ENCODE measurements at regions not wholly inside any gene's neighbourhood (a gene's known extent, or its start where the extent isn't known, plus 50 kb on each side); places are given as distances from the start of the nearest gene placed in this dataset.
"Not testable (repeated sequence)": the region's sequence is repeated elsewhere in the genome, so short reads cannot be mapped to it uniquely, and the experiment has no call there.

DNA sequence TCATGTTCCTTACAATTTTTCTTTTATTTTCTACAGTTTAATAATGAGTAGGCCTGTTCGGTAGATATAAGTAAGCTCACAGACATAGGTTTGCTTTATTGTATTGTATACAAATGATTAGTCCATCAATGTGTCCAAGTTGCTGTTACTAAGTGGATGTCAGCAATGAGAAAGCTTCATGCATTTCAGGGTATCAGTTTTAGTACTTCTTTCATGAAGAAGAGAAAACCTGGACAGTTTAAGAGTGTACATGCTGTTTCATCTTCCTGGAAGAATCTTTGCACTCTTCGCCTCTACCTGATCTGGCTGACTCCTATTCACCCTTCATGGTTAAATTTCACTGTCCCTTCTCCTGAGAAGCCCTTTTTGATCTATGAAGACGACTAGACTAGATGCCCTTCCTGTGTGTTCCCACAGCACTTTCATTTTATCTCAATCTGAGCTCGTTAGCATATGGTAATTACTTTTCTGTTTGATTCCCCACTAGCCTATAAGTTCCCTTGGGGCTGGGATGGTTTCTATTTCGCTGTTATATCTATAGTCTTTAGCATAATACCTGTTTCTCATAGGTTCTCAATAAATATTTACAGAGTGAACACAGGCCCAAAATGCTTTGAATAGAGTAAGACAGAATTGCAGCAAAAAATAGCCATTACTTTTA is 70.7 kb downstream of the CETN3 start:
- no peak for DNase-seq

DNA sequence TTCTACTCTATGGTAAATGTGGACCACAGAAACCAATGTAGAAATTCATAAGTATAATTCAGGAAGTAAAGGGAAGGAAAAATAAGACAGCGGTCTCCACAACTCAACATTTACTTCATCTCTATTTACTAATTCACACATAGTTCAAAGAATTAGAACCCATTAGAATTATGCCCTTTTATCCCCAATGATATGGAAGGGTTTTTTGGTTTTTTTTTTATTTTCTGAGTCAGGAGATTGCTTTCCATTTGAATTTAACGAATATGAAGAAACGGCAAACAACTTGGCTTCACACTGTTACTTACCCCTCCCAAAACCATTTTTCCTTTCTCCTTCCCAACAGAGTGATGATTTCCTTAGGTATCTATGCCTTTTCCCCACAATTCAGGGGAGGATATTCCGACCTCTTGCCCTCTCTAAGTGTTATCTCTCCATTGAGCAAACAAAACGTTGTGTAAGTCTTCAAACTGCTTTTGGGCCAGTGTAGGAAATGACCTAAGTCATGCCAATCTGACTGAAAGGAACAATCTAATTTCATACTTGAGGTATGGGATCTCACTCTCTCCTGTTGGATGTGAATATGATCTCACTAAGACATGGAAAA is 72.0 kb downstream of the CETN3 start:
- no peak for DNase-seq

DNA sequence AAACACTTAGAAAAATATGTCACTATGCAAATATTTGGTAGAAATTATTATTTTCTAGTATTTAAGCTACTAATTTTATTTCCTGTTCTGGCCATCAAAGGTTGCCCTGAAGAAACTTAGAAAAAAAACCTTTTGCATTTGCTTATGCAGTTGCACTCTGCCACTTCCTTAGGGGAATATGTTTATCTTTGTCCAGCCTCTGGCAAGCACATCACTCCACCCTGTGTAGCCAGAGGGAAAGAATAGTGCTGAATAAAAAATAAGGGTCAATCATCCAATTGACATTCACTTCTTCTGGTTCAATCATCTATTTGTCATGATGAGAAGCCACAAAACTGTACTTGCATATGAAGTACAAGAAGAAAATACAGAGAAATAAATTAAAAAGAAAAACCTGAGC is 72.8 kb downstream of the CETN3 start:
- no peak for DNase-seq

DNA sequence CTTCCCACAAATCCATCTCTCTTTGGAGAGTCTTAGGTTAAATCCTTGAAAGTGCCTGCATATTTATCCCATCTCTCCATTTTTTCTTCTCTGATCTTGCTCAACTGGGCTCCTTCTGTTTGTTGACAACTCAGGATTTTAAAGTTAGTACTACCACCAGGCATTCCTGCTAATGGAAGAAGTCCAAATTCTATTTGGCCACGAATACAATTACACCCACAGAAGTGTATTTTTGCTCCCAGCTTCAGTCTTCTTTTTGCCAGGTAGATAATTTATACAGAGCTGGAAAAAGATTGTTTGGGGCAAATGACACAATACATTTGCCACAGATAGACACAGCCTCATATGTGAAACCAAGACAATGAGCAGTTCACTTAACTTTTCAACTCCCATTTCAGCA is 74.8 kb downstream of the CETN3 start:
- DNase-seq = no peak

DNA sequence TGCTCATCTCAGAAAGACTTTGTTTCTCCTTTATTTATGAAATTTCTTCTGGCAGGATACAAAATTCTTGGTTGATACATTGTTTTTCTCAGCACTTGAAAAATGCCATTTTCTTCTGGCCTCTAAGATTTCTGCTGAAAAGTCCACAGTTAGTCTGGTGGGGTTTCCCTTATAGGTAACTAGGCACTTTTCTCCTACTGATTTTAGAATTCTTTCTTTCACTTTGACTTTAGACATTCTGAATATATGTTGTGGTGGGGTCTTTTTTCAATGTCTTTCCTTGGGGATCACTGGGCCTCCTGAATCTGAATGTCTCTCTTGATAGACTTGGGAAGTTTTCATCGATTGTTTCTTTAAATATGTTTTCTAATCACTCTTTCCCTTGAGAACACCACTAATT is 79.6 kb downstream of the CETN3 start:
- DNase-seq = no peak

DNA sequence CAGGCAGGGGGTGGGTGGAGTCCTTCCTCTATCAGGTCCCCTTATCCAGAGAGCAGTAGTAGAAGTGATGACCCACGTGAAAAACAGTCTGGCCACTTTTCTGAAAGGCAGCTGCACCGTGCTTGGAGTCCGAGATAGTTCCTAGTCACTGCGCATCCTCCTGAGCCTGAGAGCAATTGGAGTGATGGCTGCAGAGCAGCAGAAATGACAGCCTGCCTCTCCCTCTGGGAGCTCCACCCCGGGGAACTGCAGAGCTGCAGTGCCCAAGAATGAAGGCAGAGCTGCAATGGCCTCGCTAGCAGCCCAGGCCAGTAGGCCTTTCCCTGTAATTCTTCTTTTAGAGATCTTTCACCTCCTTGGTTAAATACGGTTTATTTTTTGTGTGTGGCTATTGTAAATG is 82.6 kb downstream of the CETN3 start:
- no peak for DNase-seq

DNA sequence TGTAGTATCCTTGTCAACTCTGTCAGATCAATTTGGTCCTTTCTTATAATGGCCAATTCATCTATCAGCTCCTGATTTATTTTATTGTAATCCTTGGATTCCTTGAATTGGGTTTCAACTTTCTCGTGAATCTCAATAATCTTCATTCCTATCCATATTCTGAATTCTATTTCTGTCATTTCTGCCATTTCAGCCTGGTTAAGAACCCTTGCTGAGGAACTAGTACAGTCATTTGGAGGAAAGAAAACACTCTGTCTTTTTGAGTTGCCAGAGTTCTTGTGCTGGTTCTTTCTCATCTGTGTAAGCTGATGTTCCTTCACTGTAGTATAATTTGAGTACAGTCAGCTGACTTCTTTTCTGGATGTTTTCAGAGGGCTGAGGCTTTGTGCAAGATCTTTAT is 84.5 kb downstream of the CETN3 start:
- DNase-seq = no peak

DNA sequence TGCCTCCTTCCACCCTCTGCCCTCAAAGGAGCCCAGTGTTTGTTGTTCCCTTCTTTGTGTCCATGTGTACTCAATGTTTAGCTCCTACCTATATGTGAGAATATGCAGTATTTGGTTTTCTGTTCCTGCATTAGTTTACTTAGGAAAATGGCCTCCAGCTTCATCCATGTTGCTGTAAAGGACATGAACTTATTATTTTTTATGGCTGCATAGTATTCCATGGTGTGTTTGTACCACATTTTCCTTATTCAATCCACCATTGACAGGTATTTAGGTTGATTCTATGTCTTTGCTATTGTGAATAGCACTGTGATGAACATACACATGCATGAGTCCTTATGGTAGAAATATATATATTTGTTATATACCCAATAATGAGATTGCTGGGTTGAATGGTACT is 89.2 kb downstream of the CETN3 start:
- not testable (repeated sequence) for DNase-seq

DNA sequence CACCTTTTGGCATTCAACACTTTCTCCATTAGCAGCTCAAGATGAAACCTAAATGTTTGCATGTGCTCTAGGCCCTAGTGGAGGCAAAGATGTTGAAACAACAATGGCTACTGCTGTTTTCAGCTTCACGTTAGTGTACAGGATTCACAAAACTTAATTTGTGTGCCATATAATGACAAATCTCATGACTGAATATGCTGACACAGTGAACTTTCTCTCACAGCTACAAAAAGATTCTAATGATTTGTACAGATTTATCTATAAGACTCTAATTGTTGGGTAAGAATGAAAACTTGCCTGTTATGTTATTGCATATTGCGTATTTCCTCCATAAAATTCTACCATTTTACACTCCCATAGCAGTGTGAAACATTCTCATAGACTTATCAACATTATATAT is 97.5 kb downstream of the CETN3 start:
- DNase-seq = no peak

DNA sequence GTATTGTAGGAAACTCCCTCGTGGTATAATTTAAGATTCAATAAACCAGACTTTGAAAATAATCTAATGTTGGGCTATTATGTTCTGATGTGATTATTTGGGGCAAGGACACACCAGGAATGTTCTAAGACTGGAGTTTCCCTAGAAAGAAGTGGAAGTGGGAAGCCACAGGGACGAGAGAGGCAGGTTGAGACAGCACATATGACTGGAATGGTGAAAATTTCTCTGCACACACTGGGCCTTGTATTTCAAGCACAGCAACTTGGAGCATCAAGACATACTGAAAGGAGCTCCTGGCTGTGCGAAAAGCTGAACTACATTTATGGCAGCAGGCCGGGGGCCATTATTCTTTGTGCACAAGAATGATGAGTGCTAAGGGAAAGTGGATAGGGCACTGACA is 98.2 kb downstream of the CETN3 start:
- no peak for DNase-seq

DNA sequence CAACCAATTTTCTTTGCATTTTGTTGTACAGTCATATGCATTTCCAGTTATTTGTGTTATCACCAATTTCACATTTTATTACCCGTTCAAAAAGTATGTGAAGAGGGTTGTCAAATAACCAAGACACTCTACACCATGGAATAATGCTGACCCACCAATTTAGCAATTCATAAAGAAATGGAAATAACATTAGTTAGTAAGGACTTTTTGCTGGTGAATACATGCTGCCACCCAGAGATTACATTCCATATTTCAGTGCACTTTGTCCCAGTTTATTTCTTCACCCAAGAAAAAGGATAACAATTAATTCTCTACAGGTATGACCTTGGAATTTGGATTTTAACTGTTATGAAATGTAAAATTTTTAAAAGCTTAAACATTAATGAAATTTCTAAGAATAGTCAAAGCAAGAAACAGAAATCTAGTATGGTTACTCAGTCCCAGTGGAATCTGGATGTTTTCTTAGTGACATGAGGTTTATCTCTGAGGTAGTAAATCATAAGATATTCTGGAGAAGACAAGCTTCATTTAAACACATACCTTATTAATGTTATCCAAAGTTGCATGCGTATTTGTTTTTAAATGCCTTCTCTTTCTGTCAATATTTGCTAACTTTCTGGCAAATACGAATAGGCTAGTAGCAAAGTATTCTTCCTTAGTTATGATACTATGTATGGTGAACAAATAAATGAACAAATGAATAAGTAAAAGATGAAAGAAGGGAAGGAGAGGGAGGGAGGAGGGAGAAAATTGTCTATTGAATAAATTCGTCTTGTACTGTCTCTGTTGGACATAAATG is 100.6 kb downstream of the CETN3 start:
- DNase-seq = no peak

DNA sequence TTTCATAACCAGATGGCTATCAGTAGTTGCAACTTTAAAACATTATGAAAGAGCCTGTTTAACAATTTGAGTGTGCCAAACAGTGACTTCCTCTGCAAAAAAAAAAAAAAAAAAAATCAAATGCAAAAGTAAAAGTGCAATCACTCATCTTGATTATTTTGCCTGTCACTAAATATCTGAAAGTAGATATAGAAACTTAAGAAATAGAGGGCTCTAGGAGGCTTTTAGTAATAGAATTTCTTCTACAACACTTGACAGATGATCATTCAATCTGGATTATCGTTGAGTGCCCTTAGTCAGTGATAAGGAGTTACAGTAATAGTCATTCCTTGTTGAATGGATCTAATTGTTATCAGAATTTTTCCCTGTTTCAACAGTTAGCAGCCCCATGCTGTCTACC is 101.8 kb downstream of the CETN3 start:
- no peak for DNase-seq

DNA sequence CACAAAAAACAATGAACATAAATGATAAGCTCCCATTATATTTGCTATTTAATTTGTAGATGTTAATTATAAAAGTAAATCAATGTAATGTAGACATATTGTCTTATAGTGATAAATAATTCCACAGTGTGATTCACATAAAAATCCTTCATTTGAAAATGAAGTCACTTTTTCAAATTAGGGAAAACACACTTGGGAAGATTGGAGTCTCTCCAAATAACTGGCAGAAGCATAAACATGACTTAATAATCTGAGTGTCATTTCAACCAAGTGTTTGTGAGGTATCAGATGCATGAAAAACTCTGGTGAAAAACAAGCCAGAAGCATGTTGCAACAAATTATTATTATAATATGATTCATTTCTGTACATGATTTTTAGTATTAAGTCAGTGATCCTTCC is 102.2 kb downstream of the CETN3 start:
- DNase-seq = no peak

DNA sequence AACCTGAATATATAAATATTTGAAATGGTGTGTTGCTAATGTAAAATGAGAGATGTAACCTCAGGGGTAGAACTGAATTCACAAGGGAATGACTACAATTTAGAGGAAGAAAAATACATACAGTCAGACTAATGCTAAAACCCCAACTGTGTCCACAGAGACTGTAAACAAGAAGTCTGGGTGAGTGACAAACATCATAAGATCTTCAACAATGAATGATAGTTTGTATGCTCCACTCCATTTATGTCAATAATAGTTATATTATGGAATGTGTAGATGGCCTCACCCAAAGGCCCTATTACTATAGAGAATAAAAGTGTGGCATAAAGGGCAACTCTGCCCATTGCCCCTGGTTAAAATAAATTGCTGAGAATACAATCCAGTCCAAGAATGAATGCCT is 102.9 kb downstream of the CETN3 start:
- no peak for DNase-seq

DNA sequence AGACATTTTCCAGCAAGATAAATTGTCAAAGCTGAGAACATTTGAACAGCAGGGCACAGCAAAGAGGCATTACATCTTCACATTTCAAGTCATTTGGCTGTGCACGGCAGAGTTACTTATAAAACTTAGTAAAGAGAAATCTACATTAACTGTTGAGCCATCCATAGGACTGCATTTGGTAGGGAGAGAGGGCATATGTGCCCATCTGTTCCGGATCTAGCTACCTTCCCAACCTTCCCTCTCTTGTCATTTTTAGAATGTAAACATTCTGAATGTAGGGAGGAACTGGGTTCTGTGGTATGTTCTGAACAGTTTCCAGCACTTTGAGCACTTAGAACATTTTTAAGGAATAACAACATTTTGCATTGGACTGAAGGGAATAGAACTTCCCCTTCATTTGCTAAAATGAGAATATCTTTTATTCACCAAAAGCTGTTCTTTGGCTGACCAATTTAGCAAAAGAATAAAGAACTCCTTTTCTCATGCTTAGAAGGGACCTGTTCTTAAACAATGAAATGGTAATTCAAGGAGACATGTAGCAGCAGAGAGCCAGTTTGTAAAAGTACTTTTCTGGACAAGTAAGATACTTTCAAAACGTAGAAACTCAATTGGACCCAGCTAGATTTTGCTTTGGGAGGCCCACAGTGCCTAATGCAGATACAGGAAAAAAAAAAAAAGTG is 104.4 kb downstream of the CETN3 start:
- no peak for DNase-seq

DNA sequence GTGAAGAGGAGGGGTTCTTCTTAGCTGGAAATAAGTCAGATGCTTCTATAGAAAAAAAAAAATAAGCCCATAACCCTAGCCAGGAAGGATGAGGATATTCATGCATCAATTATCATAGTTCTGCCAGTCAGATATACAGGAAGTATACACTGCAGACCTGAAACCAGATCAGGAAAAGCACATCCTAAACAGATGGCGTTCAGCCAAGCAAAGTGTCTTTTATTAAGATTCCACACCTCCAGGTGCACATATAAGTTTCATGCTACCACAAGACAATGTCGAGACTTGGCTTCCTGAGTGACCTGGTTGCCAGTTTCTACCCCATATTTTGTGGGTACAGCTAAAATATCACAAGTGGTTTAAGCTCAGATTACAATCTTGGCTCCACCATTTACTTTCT is 108.3 kb downstream of the CETN3 start:
- DNase-seq = no peak

DNA sequence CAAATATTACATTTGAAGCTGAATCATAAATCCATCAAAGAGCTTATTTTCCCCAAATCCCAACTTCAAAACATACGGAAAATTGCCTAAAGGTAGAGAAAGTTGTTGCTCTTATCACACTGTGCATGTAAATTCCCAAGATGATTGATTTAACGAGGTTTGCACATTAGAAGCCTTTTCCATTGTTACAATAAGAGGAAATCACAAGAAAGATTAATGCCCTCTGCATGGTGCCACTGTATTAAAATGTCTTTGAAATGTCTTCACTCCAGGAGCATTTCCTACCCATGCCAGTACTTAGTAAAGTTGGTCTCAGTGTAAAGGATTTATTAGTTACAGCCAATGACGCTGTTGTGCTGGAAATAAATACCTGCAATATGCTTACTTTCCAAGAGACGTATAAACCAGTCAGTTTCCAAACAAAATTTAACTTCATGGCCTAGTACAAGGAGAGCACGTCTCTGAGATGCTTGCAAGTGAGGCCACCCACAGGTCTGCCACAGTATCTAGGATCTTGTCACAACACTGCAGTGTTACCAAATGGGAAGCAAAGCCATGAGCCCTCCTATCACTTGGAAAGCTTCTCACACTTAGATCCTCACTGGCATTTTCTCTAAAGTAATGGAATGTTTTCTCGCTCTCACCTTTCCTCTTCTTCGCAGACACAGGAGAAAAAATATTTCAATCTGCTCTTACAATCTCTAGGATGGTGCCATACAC is 112.4 kb downstream of the CETN3 start:
- DNase-seq = no peak

DNA sequence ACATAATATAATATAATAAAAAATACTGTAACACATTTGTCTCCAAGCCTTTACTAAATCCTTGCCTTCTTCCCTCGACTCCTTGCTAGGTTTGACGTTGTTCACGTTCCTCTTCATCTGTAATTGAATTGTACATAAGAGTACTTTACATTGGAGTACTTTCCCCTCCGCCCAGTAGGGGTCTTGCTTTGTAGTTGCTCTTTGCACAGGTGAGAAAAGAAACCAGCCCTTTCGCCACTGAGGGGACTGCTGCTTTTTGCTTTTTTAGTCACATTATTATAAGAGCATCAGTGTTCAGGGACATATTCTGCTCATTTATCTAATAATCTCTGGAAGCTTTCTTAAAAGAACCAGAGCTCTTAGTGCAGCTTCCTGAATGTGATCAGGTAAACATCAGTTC is 115.0 kb downstream of the CETN3 start:
- DNase-seq = no peak

DNA sequence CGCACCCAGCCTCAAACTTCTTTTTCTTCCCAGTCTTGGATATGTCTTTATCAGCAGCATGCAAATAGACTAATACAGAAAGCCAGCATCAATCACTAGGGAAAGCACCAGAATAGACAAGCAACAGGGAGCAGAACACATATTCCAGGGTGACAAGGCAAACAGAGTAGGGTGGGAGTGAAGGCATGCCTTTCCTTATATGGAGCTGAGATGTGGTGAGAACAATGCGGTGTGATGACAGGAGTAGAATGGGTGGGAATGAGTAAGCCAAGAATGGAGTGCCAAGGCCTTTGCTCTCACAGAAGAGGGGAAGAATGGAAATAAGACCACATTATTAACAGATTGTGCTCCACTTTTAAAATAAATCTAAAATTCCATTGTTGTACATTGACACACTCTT is 115.6 kb downstream of the CETN3 start:
- DNase-seq = no peak

DNA sequence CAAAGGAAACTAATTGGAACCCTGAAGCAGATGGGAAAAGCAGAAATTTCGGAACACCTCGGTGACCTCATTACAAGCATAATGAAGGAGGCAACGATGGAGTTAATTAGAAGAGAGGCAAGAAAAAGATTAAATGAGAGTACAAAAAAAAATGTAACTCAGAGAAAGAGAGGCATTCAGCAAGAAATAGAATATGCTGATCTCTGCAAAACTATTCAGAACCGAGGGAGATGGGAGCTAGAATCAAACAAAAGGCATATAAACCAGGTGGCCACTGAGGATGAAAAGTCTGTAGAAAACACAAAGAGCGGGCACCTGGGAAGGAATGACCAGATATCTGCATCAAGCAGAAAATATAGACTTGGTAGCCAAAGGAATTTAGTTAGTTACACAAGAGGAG is 118.9 kb downstream of the CETN3 start:
- DNase-seq = no peak

DNA sequence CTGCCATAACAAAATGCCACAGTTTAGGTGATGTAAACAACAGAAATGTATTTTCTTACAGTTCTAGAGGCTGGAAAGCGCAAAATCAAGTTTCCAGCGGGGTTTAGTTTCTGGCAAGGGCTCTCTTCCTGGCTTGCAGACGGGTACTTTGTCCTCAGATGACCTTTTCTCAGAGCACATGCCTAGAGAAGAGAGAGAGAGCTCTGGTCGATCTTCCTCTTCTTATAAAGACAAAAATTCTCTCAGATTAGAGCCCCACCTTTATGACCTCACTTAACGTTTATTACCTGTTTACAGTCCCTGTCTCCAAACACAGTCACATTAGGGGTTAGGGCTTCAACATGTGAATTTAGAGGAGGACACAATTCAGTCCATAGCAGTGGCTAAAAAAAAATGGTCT is 119.7 kb downstream of the CETN3 start:
- DNase-seq = no peak

DNA sequence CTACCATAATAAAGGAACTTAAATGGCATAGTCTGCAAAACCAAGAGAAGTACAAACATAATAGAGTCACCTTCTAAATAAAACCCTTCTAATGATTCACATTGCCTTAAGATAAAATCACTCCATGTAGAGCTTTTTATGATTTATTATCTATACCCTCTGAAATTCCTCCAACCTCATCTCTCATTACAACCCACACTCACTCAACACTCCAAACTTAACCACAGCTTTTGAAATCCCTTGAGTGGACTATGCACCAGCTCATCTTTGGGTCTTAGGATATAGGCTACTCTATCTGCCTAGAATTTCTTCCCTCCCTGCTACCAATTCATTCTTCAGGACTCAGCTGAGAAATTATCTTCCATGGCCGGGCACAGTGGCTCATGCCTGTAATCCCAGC is 122.5 kb downstream of the CETN3 start:
- no peak for DNase-seq

DNA sequence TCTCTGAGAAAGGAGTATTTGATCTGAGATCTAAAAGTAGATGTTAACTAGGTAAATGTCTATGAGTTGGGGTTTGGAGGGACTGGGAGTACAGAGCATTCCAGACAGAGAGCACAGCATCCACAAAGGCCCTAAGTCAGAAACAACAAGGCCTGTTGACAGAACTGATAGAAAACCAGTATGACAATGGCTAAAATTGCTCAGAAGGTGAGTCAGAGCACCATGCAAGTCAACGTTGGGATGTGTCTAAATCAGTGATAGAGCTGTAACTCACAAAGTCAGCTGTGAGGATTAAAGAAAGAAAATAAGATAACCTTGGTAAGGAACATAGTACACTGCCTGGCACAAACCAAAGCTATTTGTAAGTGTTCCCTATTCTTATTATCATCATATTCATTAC is 124.0 kb downstream of the CETN3 start:
- DNase-seq = no peak
